OCI-LY3 (cell line): ENCODE measurements at regions not wholly inside any gene's neighbourhood (a gene's known extent, or its start where the extent isn't known, plus 50 kb on each side); places are given as distances from the start of the nearest gene placed in this dataset.

Experiments
- H2AFZ ChIP-seq: fragments of 200-600, 300-600 bp; shearing (Covaris generic); 2 replicates; pipeline ENCODE4 v1.6.0; 2014; ENCODE audit warnings: antibody characterized with exemption, low read depth, low read length
- H3K27ac ChIP-seq: fragments of 200-600, 300-600 bp; sonication (generic); 2 replicates; pipeline ENCODE4 v1.5.1; 2014; ENCODE audit warnings: mild to moderate bottlenecking, low read length, moderate library complexity, mixed read lengths
- H3K27me3 ChIP-seq: fragments of 200-600, 300-600 bp; sonication (generic); 2 replicates; pipeline ENCODE4 v1.6.1; 2014; ENCODE audit warnings: low read depth, low read length, mixed read lengths
- H3K36me3 ChIP-seq: fragments of 200-600, 300-600 bp; sonication (generic); replicated peaks from 2 replicates; pipeline ENCODE3; 2014; ENCODE audit warnings: low read depth, low read length, mixed read lengths
- H3K4me1 ChIP-seq: fragments of 300-600, 200-600 bp; sonication (generic); 2 replicates; pipeline ENCODE4 v1.6.1; 2014; ENCODE audit warnings: low read length, mixed read lengths
- H3K4me2 ChIP-seq: fragments of 200-600, 300-600 bp; sonication (generic); 2 replicates; pipeline ENCODE4 v1.6.1; 2014; ENCODE audit warnings: low read length, mixed read lengths
- H3K4me3 ChIP-seq: fragments of 300-600, 200-600 bp; sonication (generic); 2 replicates; pipeline ENCODE4 v1.5.1; 2014; ENCODE audit warnings: antibody characterized with exemption, mild to moderate bottlenecking, low read length, moderate library complexity
- H3K79me2 ChIP-seq: fragments of 300-600, 200-600 bp; shearing (Covaris generic); 2 replicates; pipeline ENCODE4 v1.6.1; 2014; ENCODE audit warnings: mild to moderate bottlenecking, low read length, mixed read lengths
- H3K9ac ChIP-seq: fragments of 300-600, 200-600 bp; shearing (Covaris generic); 2 replicates; pipeline ENCODE4 v1.6.0; 2014; ENCODE audit warnings: mild to moderate bottlenecking, low read length, moderate library complexity
- H3K9me3 ChIP-seq: fragments of 200-600, 300-600 bp; shearing (Covaris generic); 2 replicates; pipeline ENCODE4 v1.6.1; 2014; ENCODE audit warnings: low read length, mixed read lengths; ENCODE audit not compliant: insufficient read depth
- H4K20me1 ChIP-seq: fragments of 200-600, 300-600 bp; sonication (generic); 2 replicates; pipeline ENCODE4 v1.6.1; 2016; ENCODE audit warnings: low read length, mixed read lengths; ENCODE audit not compliant: insufficient read depth
- CTCF ChIP-seq: fragments of 200-600, 300-600 bp; sonication (generic); IDR thresholded peaks from 2 replicates; pipeline ENCODE4 v1.5.1; 2014; ENCODE audit warnings: antibody characterized with exemption, low read length, low read depth
- EZH2phosphoT487 ChIP-seq: fragments of 200-600 bp; shearing (Covaris generic); IDR thresholded peaks from 2 replicates; pipeline ENCODE4 v1.6.1; 2018; ENCODE audit warnings: antibody characterized with exemption, mixed run types, low read depth

GRCh38 chr6:21800948-21801438 is 207.4 kb downstream of the SOX4 start:
- Histone ChIP-seq H3K4me1 (no peaks in the 10 kb centered on the region), H4K20me1 (no peaks in the 10 kb centered on the region), H3K4me3 (no peak overlapping the region), H2AFZ (no peak overlapping the region), H3K27ac (no peak overlapping the region), H3K9ac (no peak overlapping the region), H3K27me3 (no peaks in the 10 kb centered on the region), H3K9me3 (no peaks in the 10 kb centered on the region), H3K79me2 (no peaks in the 10 kb centered on the region), H3K36me3 (no peaks in the 10 kb centered on the region), H3K4me2 (no peak overlapping the region)
- TF ChIP-seq EZH2phosphoT487 (no peak), CTCF (no peak)

GRCh38 chr6:21801446-21802174 is 208.1 kb downstream of the SOX4 start:
- H3K4me1 ChIP-seq = no peaks in the 10 kb centered on the region
- H3K27me3 ChIP-seq = no peaks in the 10 kb centered on the region
- no peaks in the 10 kb centered on the region for H4K20me1 ChIP-seq
- no peaks in the 10 kb centered on the region for H3K79me2 ChIP-seq
- no peak overlapping the region for H3K9ac ChIP-seq
- no peaks in the 10 kb centered on the region for H3K9me3 ChIP-seq
- no peak overlapping the region for H3K27ac ChIP-seq
- no peak for TF ChIP-seq EZH2phosphoT487
- no peak for TF ChIP-seq CTCF
- H2AFZ ChIP-seq = no peak overlapping the region
- no peak overlapping the region for H3K4me3 ChIP-seq
- H3K4me2 ChIP-seq = no peak overlapping the region
- H3K36me3 ChIP-seq = no peaks in the 10 kb centered on the region

GRCh38 chr6:21802175-21802822 is 208.7 kb downstream of the SOX4 start:
- TF ChIP-seq EZH2phosphoT487 = no peak
- no peak for TF ChIP-seq CTCF
- Histone ChIP-seq H3K27ac (no peak overlapping the region), H3K9ac (no peak overlapping the region), H3K4me3 (no peak overlapping the region), H3K9me3 (no peaks in the 10 kb centered on the region), H3K79me2 (no peaks in the 10 kb centered on the region), H3K27me3 (no peaks in the 10 kb centered on the region), H2AFZ (no peak overlapping the region), H4K20me1 (no peaks in the 10 kb centered on the region), H3K36me3 (no peaks in the 10 kb centered on the region), H3K4me2 (no peak overlapping the region), H3K4me1 (no peaks in the 10 kb centered on the region)

- Histone ChIP-seq H3K27ac (no peak overlapping the region), H3K27me3 (no peaks in the 10 kb centered on the region), H3K36me3 (no peaks in the 10 kb centered on the region), H2AFZ (no peak overlapping the region), H3K4me2 (no peak overlapping the region), H3K4me3 (no peak overlapping the region), H3K9ac (no peak overlapping the region), H3K4me1 (no peaks in the 10 kb centered on the region), H4K20me1 (no peaks in the 10 kb centered on the region), H3K9me3 (no peaks in the 10 kb centered on the region), H3K79me2 (no peaks in the 10 kb centered on the region)
- TF ChIP-seq EZH2phosphoT487 (no peak), CTCF (no peak)
Measured at GRCh38 chr6:21804941-21805610, 211.5 kb downstream of the SOX4 start.
